ENCODE measurements at regions not wholly inside any gene's neighbourhood (a gene's known extent, or its start where the extent isn't known, plus 50 kb on each side); places are given as distances from the start of the nearest gene placed in this dataset.

- no peak for DNase-seq (ENCODE audit: low read depth)
Measured at GRCh38 chr1:199629624-199630023, 397.9 kb upstream of the NR5A2 start.

- no peak for DNase-seq (ENCODE audit: low read depth)
Measured at GRCh38 chr1:199639453-199639852, 388.1 kb upstream of the NR5A2 start.

DNA sequence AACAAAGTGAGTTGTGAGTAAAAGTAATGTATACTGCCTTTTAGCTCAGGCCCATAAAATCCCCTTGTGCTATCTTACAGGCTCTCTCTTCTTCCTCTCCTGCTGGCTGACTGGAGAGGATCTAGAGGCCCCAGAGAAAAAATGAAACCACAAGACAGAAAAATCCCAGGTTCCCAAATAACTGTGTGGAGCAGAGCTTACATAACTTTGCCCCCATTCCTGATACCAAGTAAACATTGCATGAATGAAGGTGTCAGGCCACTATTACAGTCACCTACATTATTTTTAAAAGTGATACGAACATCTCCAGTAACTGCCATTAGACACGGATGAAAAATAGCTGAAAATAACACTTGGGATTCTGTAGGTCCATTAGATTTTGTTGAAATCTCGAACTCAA, 386.0 kb upstream of the NR5A2 start:
- DNase-seq (ENCODE audit: low read depth): no peak

DNA sequence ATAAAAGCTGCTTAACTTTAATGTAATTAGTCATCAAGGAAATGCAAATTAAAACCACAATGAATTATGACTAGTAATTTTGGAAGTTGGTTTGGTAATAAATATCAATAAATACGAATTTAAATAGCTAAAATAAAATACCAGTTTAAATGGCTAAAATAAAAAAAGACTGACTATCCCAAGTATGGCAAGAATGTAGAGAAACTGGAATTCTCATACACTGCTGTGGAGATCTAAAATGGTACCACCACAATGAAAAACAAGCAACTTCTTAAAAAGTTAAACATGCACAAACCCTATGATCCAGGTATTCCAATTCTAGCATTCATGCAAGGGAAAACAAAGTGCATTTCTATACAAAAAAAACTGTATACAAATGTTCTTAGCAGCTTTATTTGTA, 382.6 kb upstream of the NR5A2 start:
- no peak for DNase-seq (ENCODE audit: low read depth)

DNA sequence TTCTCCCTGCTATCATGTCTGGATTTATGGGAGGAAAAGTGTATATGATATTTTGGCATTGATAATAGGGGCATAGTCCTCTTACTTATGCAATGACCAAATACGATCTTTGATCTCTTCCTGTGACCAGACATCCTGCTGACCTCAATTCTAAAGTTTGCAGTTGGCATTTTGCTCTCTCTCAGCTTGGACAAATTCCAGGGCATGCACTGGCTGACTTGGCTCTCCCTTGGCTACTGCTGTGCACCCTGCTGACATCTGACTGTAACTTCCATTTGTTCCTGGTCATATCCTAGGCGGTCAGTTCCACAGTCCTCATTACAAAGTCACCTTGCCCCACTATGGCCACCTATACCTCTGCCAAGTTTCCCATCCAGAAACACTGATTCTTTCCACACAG, 380.7 kb upstream of the NR5A2 start:
- no peak for DNase-seq (ENCODE audit: low read depth)

DNA sequence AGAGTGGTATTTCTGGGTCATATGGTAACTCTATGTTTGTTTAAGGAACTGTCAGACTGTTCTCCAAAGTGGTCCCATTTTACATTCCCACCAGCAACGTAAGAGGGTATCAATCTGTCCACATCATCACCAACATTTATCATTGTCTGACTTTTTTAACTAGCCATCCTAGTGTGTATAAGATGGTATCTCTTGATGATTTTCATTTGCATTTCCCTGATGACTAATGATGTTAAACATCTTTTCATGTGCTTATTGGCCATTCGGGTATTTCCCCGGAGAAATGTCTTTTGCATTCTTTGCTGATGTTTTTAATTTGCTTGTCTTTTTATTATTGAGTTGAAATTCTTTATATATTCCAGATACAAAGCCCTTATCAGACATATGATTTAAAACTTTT, 370.1 kb upstream of the NR5A2 start:
- no peak for DNase-seq (ENCODE audit: low read depth)

DNA sequence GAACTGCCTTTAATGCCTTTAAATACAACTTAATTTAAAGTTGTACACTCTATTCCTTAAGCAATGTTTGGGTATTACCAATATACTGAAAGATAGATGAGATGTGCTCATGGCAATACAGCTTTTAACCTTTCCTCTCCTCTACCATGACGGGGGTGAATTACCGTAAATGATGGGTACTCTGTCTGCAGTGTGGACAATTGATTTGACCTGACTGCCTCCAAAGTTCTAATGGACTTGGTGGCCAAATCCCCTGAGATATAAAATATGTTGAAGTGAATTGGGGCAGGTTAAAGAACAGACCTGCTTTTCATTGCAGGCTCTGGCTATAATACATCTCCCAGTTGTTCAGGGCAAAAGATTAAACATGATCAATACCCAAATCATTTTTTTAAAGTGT, 367.4 kb upstream of the NR5A2 start:
- no peak for DNase-seq (ENCODE audit: low read depth)

- no peak for DNase-seq (ENCODE audit: low read depth)
Measured at GRCh38 chr1:199665371-199665770, 362.1 kb upstream of the NR5A2 start.

DNA sequence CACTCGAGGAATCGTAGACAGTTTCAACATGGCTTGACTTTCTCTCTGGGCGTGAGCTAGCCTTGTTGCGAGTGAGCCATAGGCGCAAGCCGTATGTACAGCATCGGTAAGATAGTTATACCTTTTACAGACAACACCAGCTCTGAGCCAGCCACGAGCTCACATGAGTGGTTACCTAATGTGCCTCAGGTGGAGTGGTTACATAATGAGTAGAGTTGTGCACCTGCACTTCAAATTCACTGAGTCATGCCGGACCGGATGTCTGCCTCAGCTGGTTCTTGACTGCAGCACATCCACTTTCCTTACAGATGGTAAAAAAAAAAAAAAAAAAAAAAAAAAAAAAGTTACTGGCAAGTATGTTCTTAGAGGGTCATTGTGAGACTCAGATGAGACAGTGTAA, 360.4 kb upstream of the NR5A2 start:
- DNase-seq (ENCODE audit: low read depth): no peak

GRCh38 chr1:199669916-199670315, 357.6 kb upstream of the NR5A2 start:
- DNase-seq (ENCODE audit: low read depth): no peak

DNA sequence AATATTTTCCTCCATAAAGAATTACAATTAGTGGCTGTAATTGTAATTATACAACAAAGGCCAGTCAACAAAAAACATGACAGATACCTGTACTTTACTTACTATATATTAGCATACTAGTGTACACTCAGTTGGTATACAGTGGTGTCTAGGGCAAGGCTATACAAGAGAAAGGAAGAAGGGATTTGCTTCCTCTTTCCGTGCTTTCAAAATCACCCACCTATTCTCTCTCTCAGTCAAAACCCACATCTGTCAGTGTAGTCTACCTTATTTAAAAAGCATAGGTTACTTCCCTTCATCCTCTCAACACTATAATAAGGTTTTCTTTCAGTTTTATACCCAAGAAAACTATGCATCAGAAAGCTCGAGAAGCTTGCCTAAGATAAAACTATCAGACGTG, 355.8 kb upstream of the NR5A2 start:
- no peak for DNase-seq (ENCODE audit: low read depth)

GRCh38 chr1:199675937-199676336, 351.6 kb upstream of the NR5A2 start:
- no peak for DNase-seq (ENCODE audit: low read depth)

- DNase-seq (ENCODE audit: low read depth): no peak
Measured at GRCh38 chr1:199678771-199679170, 348.7 kb upstream of the NR5A2 start.

DNA sequence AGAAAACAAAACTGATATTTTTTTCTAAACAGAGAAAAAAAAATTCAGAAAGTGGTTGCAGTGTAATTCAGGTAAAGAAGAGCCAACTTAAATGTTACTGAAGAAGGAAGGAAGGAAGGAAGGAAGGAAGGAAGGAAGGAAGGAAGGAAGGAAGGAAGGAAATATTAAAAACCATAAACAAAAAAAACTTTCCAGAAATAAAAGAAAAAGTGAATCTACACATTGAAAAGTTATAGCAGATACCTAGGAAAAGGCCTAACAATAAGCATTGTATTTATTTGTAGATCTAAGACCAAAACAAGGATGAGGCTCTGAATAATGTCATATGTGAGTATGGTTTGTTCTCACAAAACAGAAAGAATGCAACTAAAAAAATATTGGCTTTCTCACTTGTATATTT, 345.4 kb upstream of the NR5A2 start:
- no peak for DNase-seq (ENCODE audit: low read depth)

DNA sequence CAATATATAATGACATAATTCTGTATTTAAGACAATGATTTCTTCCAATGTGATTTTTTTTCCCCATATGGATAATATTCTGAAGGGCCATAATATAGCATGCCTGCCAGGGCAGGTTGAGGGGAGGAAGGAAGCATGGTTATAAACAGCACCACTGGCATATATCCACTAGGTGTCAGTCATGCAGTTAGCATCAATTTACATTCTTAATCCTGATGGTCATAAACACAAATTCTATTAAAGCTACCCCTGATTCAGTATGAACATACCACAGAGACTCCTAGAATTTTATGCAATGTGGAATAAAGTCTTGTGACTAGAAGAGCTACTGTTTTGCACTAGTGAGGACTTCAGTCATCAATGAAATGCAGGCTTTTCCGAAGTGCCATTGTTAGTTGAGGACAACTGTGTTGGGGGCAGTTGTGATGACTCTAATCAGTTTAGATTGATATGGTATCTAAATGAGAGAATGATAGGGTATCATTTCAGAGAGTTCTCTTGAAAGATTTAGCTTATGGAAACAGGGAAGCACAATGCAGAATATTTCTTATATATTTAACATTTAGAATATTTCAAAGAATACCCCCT, 342.7 kb upstream of the NR5A2 start:
- no peak for DNase-seq (ENCODE audit: low read depth)

- no peak for DNase-seq (ENCODE audit: low read depth)
Measured at GRCh38 chr1:199685369-199685768, 342.1 kb upstream of the NR5A2 start.

GRCh38 chr1:199687321-199687720, 340.2 kb upstream of the NR5A2 start:
- DNase-seq (ENCODE audit: low read depth): no peak

DNA sequence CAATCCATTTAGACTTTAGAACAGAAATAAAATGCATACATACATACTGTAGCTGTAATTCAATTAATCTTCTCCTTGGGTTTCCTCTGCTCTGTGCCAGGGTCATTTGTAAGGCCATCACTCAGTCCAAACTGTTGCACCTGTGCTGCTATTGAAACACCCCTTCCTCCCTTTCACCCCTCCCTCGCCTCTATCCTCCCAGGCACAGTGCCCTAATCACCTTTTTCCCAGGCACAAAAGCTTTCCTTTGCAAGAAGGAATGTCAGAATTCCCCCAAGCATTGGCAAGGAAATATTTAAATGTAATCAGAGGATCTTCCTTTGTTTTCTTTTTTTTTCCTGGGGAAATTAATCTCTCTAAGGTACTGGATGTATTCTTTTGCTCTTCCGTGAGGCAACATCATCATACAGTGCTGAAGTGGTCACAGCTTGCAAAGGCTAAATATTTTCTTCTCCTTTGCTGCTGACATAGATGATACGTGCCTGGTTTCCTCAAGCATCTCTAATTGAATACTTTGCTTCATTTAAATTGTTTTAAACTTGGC, 339.3 kb upstream of the NR5A2 start:
- no peak for DNase-seq (ENCODE audit: low read depth)

DNA sequence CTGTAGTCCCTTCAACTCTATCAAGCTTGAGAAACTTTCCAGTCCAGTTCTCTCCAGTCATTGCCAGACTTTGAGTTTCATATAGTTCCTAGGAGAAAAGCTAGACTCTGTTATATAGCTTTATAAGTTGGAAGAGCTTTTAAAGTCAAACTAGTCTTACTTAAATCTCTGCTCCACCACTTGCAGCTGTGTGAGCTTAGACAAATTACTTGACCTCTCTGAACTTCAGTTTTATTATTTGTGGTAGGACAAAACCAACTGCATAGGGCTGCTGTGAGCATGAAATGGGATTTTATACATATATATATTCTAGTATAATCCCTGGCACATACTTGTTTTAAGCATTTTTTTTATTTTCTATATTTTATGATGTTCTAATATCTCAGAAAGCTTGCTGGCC, 338.7 kb upstream of the NR5A2 start:
- DNase-seq (ENCODE audit: low read depth): no peak

GRCh38 chr1:199690496-199690895, 337.0 kb upstream of the NR5A2 start:
- DNase-seq (ENCODE audit: low read depth): no peak

GRCh38 chr1:199691540-199691939, 336.0 kb upstream of the NR5A2 start:
- DNase-seq (ENCODE audit: low read depth): no peak

DNA sequence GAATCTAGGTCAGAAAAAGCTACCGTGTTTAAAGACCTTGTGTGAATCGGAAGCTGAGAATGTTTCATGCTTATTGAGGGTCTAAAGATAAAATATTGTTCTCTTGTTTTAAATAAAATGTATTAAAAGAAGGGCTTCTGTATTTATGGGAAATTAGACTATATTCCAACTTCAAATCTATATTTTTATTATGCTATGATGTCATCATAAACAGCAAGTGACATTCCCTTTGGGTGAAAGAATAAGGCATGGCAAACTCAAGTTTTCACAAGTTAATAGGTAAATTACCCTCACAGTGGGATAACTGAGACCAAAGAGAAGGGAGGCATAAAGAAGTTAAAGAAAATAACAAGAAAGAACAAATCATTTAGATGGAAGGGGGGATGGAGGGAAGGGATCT, 333.8 kb upstream of the NR5A2 start:
- DNase-seq (ENCODE audit: low read depth): no peak

DNA sequence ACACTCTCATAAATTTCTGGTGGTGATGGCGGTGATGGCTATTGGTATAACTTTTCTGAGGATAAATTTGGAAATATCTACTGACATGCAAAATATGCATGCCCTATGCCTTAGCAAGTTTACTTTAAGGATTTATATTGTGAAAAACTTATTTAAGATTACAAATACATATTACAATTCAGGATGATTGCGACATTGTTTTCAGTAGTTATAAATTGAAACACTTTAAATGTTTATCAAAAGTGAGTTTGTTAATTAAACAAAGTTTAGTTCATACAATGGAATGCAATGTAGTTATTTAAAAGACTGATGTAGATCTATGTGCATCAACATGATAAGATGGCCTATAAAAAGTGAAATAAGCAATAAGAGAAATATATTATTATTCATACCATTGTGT, 331.3 kb upstream of the NR5A2 start:
- DNase-seq (ENCODE audit: low read depth): no peak

GRCh38 chr1:199698222-199698621, 329.3 kb upstream of the NR5A2 start:
- DNase-seq (ENCODE audit: low read depth): no peak

DNA sequence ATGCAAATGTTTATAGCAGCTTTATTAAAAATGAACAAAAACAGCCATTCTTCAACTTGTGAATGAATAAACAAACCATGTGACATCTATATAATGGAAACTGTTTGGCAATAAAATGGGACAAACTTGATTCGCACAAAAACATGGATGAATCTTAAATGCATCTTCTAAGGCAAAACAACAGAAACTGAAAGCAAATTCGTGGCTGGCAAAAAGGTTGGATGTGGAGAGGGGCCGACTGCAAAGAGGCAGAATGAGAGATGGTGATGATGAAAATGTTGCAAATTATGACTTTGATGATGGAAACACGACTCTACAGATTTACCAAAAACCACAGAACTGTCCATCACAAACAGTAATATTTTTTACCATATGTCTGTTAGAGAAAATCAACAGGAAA, 327.0 kb upstream of the NR5A2 start:
- no peak for DNase-seq (ENCODE audit: low read depth)
